OCI-LY3 (cell line): ENCODE measurements at regions not wholly inside any gene's neighbourhood (a gene's known extent, or its start where the extent isn't known, plus 50 kb on each side); places are given as distances from the start of the nearest gene placed in this dataset.

ENCODE experiments used
- EZH2phosphoT487 ChIP-seq: fragments of 200-600 bp; shearing (Covaris generic); IDR thresholded peaks from 2 replicates; pipeline ENCODE4 v1.6.1; 2018; ENCODE audit warnings: antibody characterized with exemption, mixed run types, low read depth
- TF ChIP-seq, protein P1 (sequence below): fragments of 200-600, 300-600 bp; sonication (generic); IDR thresholded peaks from 2 replicates; pipeline ENCODE4 v1.5.1; 2014; ENCODE audit warnings: antibody characterized with exemption, low read length, low read depth

GRCh38 chr12:125688223-125688622 lies 623.0 kb downstream of the AACS start:
- TF ChIP-seq, protein P1, sequence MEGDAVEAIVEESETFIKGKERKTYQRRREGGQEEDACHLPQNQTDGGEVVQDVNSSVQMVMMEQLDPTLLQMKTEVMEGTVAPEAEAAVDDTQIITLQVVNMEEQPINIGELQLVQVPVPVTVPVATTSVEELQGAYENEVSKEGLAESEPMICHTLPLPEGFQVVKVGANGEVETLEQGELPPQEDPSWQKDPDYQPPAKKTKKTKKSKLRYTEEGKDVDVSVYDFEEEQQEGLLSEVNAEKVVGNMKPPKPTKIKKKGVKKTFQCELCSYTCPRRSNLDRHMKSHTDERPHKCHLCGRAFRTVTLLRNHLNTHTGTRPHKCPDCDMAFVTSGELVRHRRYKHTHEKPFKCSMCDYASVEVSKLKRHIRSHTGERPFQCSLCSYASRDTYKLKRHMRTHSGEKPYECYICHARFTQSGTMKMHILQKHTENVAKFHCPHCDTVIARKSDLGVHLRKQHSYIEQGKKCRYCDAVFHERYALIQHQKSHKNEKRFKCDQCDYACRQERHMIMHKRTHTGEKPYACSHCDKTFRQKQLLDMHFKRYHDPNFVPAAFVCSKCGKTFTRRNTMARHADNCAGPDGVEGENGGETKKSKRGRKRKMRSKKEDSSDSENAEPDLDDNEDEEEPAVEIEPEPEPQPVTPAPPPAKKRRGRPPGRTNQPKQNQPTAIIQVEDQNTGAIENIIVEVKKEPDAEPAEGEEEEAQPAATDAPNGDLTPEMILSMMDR: no peak
- no peak for TF ChIP-seq EZH2phosphoT487
